ENCODE measurements at regions not wholly inside any gene's neighbourhood (a gene's known extent, or its start where the extent isn't known, plus 50 kb on each side); places are given as distances from the start of the nearest gene placed in this dataset.

GRCh38 chr9:30967476-30967875, 1417.0 kb upstream of the ACO1 start:
- Histone ChIP-seq H3K9ac (ENCODE audit: insufficient read depth, low read depth, low read length) (no peak overlapping the region), H3K4me3 (replicated peaks in 1 of 3; ENCODE audit: insufficient read depth in 1 of 3, low read depth in 2 of 3, low read length in 3 of 3) (no peak overlapping the region), H2AFZ (ENCODE audit: low read length) (no peak overlapping the region), H3K9me3 (ENCODE audit: low read length) (no peaks in the 10 kb centered on the region), H3K27me3 (ENCODE audit: control insufficient read depth in 1 of 2, insufficient read depth in 2 of 2, low read length in 2 of 2) (no peaks in the 10 kb centered on the region), H3K4me1 (ENCODE audit: insufficient read depth, low read length) (no peaks in the 10 kb centered on the region), H4K20me1 (ENCODE audit: insufficient read depth, low read length) (no peaks in the 10 kb centered on the region), H3K27ac (ENCODE audit: extremely low read length, insufficient read depth, low read length) (no peak overlapping the region), H3K79me2 (ENCODE audit: insufficient read depth, low read length) (no peaks in the 10 kb centered on the region), H3K4me2 (ENCODE audit: low read depth, low read length) (no peak overlapping the region), H3K36me3 (replicated peaks in 1 of 2; ENCODE audit: control insufficient read depth in 1 of 2, insufficient read depth in 2 of 2, low read length in 2 of 2) (no peaks in the 10 kb centered on the region)
- WGBS (ENCODE audit: low lambda C conversion rate): 42% methylated on average over 1 of the region's 1 CpG
- TF ChIP-seq CTCF (CRISPR knock-in tag; IDR thresholded peaks at IDR 0.05): peak; percentile 21; the same call in 1 of the 2 replicates
- no peak for TF ChIP-seq ZNF280D (CRISPR knock-in tag; IDR thresholded peaks at IDR 0.05)
- FAIRE-seq (no peak), DNase-seq (ENCODE audit: low spot score) (no peak), ATAC-seq (no peak)
- intact Hi-C loops (cut with micrococcal nuclease; ENCODE audit: unreplicated experiment): no loop called here
- BruUV-seq (replicated peaks): no TSS peak
- CTCF ChIA-PET (ENCODE audit: low intra/inter-chr PET ratio, low total read pairs): no interaction called here
- POLR2A ChIA-PET: no interaction called here
- in situ Hi-C loops (cut with HindIII; ENCODE audit: extremely low pct_ligation_motif_present, low pct_unique_long_range_greater_than_20kb): no loop called here

- 3% methylated on average over 2 of the region's 2 CpGs for WGBS (ENCODE audit: low lambda C conversion rate)
- H3K27ac ChIP-seq (ENCODE audit: extremely low read length, insufficient read depth, low read length): no peak overlapping the region
- no peaks in the 10 kb centered on the region for H3K79me2 ChIP-seq (ENCODE audit: insufficient read depth, low read length)
- BruUV-seq (replicated peaks): no TSS peak
- DNase-seq (ENCODE audit: low spot score) (no peak), FAIRE-seq (no peak), ATAC-seq (no peak)
- in situ Hi-C loops (cut with HindIII; ENCODE audit: extremely low pct_ligation_motif_present, low pct_unique_long_range_greater_than_20kb) (no loop called here), intact Hi-C loops (cut with micrococcal nuclease; ENCODE audit: unreplicated experiment) (no loop called here)
- H3K4me3 ChIP-seq (replicated peaks in 1 of 3; ENCODE audit: insufficient read depth in 1 of 3, low read depth in 2 of 3, low read length in 3 of 3): no peak overlapping the region
- CTCF ChIA-PET (ENCODE audit: low intra/inter-chr PET ratio, low total read pairs): no interaction called here
- H3K27me3 ChIP-seq (ENCODE audit: control insufficient read depth in 1 of 2, insufficient read depth in 2 of 2, low read length in 2 of 2): no peaks in the 10 kb centered on the region
- H3K4me1 ChIP-seq (ENCODE audit: insufficient read depth, low read length): no peaks in the 10 kb centered on the region
- no peak overlapping the region for H3K4me2 ChIP-seq (ENCODE audit: low read depth, low read length)
- POLR2A ChIA-PET: no interaction called here
- TF ChIP-seq ZNF83 (CRISPR knock-in tag; IDR thresholded peaks at IDR 0.05; ENCODE audit: borderline replicate concordance) (no peak), KDM2A (CRISPR knock-in tag; IDR thresholded peaks at IDR 0.05; ENCODE audit: borderline replicate concordance, low read depth) (no peak), ZNF567 (CRISPR knock-in tag; IDR thresholded peaks at IDR 0.05; ENCODE audit: borderline replicate concordance) (no peak), MAFK (conservative IDR thresholded peaks at IDR 0.05 in 1 of 2, IDR thresholded peaks at IDR 0.05 in 1 of 2; ENCODE audit: low read length in 2 of 2) (peak in 1 of 2 experiments; percentile 69; a peak in 2 of 4 replicates), MAFF (IDR thresholded peaks at IDR 0.05; ENCODE audit: low read depth, low read length) (peak; percentile 35; the same call in 1 of the 2 replicates)
- TF ChIP-seq, protein P1, sequence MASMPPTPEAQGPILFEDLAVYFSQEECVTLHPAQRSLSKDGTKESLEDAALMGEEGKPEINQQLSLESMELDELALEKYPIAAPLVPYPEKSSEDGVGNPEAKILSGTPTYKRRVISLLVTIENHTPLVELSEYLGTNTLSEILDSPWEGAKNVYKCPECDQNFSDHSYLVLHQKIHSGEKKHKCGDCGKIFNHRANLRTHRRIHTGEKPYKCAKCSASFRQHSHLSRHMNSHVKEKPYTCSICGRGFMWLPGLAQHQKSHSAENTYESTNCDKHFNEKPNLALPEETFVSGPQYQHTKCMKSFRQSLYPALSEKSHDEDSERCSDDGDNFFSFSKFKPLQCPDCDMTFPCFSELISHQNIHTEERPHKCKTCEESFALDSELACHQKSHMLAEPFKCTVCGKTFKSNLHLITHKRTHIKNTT (CRISPR knock-in tag; IDR thresholded peaks at IDR 0.05): no peak
- TF ChIP-seq, protein P2, sequence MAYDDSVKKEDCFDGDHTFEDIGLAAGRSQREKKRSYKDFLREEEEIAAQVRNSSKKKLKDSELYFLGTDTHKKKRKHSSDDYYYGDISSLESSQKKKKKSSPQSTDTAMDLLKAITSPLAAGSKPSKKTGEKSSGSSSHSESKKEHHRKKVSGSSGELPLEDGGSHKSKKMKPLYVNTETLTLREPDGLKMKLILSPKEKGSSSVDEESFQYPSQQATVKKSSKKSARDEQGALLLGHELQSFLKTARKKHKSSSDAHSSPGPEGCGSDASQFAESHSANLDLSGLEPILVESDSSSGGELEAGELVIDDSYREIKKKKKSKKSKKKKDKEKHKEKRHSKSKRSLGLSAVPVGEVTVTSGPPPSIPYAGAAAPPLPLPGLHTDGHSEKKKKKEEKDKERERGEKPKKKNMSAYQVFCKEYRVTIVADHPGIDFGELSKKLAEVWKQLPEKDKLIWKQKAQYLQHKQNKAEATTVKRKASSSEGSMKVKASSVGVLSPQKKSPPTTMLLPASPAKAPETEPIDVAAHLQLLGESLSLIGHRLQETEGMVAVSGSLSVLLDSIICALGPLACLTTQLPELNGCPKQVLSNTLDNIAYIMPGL (CRISPR knock-in tag; IDR thresholded peaks at IDR 0.05; ENCODE audit: borderline replicate concordance in 1 of 2, low read depth in 1 of 2): no peak
- no peaks in the 10 kb centered on the region for H3K36me3 ChIP-seq (replicated peaks in 1 of 2; ENCODE audit: control insufficient read depth in 1 of 2, insufficient read depth in 2 of 2, low read length in 2 of 2)
- H3K9me3 ChIP-seq (ENCODE audit: low read length): no peaks in the 10 kb centered on the region
- no peak overlapping the region for H2AFZ ChIP-seq (ENCODE audit: low read length)
- no peak overlapping the region for H3K9ac ChIP-seq (ENCODE audit: insufficient read depth, low read depth, low read length)
- no peaks in the 10 kb centered on the region for H4K20me1 ChIP-seq (ENCODE audit: insufficient read depth, low read length)
Measured at GRCh38 chr9:30970186-30970585, 1414.3 kb upstream of the ACO1 start.
